B cell (primary cell): ENCODE measurements at regions not wholly inside any gene's neighbourhood (a gene's known extent, or its start where the extent isn't known, plus 50 kb on each side); places are given as distances from the start of the nearest gene placed in this dataset.

Source experiments
- ATAC-seq: fragments of 200-7000 bp; cut with Tn5 transposase; one replicate; pipeline ENCODE4 v1.10.0; 2021; ENCODE audit warnings: low read depth, mild to moderate bottlenecking, moderate number of reproducible peaks, moderate library complexity
- CTCF ChIA-PET: fragments of 350-600 bp; sonication (Branson Sonifier 250); formaldehyde crosslinking; loops from one replicate; lab custom pipeline; 2021; ENCODE audit warnings: antibody characterized with exemption, inconsistent platforms; lab: Charles Lee
- POLR2A ChIA-PET: fragments of 350-600 bp; sonication (Branson Sonifier 250); formaldehyde crosslinking; loops from one replicate; lab custom pipeline; 2021; ENCODE audit warnings: antibody characterized with exemption; lab: Charles Lee
- DNase-seq: peaks from one replicate; pipeline ENCODE4 v3.0.0; 2013
- H2AFZ ChIP-seq: 2 replicates; pipeline ENCODE4 v1.6.1; 2012; ENCODE audit warnings: mild to moderate bottlenecking, low read depth, low read length; ENCODE audit not compliant: insufficient read depth, poor library complexity, severe bottlenecking
- H3K27ac ChIP-seq, 2 donors: 1 replicate in 1 of 2; 2 replicates in 1 of 2; pipeline ENCODE4 v1.5.1; 2012 to 2013; ENCODE audit warnings: low read length in 2 of 2, mild to moderate bottlenecking in 2 of 2, moderate library complexity in 1 of 2
- H3K27me3 ChIP-seq, 4 experiments: fragments of 200-600 bp in 1 of 4; sonication (generic) in 1 of 4; replicated peaks in 1 of 4; 1 replicate in 2 of 4; 2 replicates in 2 of 4; pipeline versions ENCODE4 v1.6.1 to v1.7.0; 2013 to 2016; ENCODE audit warnings: low read length in 3 of 4, mild to moderate bottlenecking in 2 of 4, mixed read lengths in 1 of 4, moderate library complexity in 1 of 4; ENCODE audit not compliant: insufficient read depth in 4 of 4, control insufficient read depth in 3 of 4; ENCODE audit errors: control extremely low read depth in 1 of 4
- H3K36me3 ChIP-seq, 2 experiments: replicated peaks in 1 of 2; 1 replicate in 1 of 2; 2 replicates in 1 of 2; pipeline versions ENCODE4 v1.6.1 to v1.7.1; 2013; ENCODE audit warnings: low read length in 1 of 2; ENCODE audit not compliant: insufficient read depth in 2 of 2, control insufficient read depth in 1 of 2; ENCODE audit errors: control extremely low read depth in 1 of 2, extremely low read depth in 1 of 2
- H3K4me1 ChIP-seq, 2 donors: fragments of 200-600 bp in 1 of 2; sonication (generic) in 1 of 2; 1 replicate in 1 of 2; 2 replicates in 1 of 2; pipeline versions ENCODE4 v1.5.1 to v1.6.1; 2013 to 2017; ENCODE audit warnings: low read length in 2 of 2; ENCODE audit not compliant: control insufficient read depth in 2 of 2, insufficient read depth in 2 of 2
- H3K4me2 ChIP-seq: replicated peaks from 2 replicates; pipeline ENCODE3; 2012; ENCODE audit warnings: mild to moderate bottlenecking, low read depth, low read length; ENCODE audit not compliant: poor library complexity, severe bottlenecking
- H3K4me3 ChIP-seq, 5 experiments: fragments of 200-600 bp in 1 of 5; sonication (generic) in 1 of 5; 1 replicate in 3 of 5; 2 replicates in 2 of 5; pipeline versions ENCODE4 v1.5.1 to v1.7.0; 2011 to 2016; ENCODE audit warnings: low read length in 4 of 5, mild to moderate bottlenecking in 4 of 5, low read depth in 2 of 5, control low read depth in 1 of 5, moderate library complexity in 1 of 5; ENCODE audit not compliant: insufficient read depth in 1 of 5; ENCODE audit errors: control extremely low read depth in 1 of 5, extremely low read depth in 1 of 5
- H3K79me2 ChIP-seq: fragments of 200-600 bp; sonication (generic); one replicate; pipeline ENCODE4 v1.6.0; 2016; ENCODE audit warnings: low read length; ENCODE audit not compliant: control insufficient read depth, insufficient read depth
- H3K9ac ChIP-seq: fragments of 200-600 bp; sonication (generic); 2 replicates; pipeline ENCODE4 v1.6.1; 2017; ENCODE audit warnings: mild to moderate bottlenecking, low read length, moderate library complexity
- H3K9me3 ChIP-seq, 3 donors: one replicate each; pipeline versions ENCODE4 v1.6.1 to v1.7.1; 2013; ENCODE audit warnings: low read length in 2 of 3; ENCODE audit not compliant: control insufficient read depth in 2 of 3, insufficient read depth in 1 of 3; ENCODE audit errors: control extremely low read depth in 1 of 3
- H4K20me1 ChIP-seq: 2 replicates; pipeline ENCODE4 v1.6.0; 2012; ENCODE audit warnings: mild to moderate bottlenecking, low read length; ENCODE audit not compliant: insufficient read depth, control insufficient read depth, poor library complexity, severe bottlenecking
- H3K27ac Mint-ChIP-seq: one replicate; pipeline ENCODE4 v1.8.0; 2021; ENCODE audit warnings: mixed read lengths
- H3K27me3 Mint-ChIP-seq: one replicate; pipeline ENCODE4 v1.8.0; 2021; ENCODE audit warnings: mixed read lengths
- H3K4me1 Mint-ChIP-seq: one replicate; pipeline ENCODE4 v1.8.0; 2021; ENCODE audit warnings: mixed read lengths
- H3K4me3 Mint-ChIP-seq: one replicate; pipeline ENCODE4 v1.8.0; 2021; ENCODE audit warnings: mixed read lengths
- H3K9me3 Mint-ChIP-seq: one replicate; pipeline ENCODE4 v1.8.0; 2022; ENCODE audit warnings: mixed read lengths; ENCODE audit not compliant: insufficient read depth
- EZH2 ChIP-seq: IDR thresholded peaks from 2 replicates; pipeline ENCODE4 v1.6.1; 2012; ENCODE audit warnings: borderline replicate concordance, low read depth, mild to moderate bottlenecking, moderate library complexity, low read length; ENCODE audit not compliant: insufficient read depth, poor library complexity, severe bottlenecking
- WGBS: methylation state at CpG from one replicate; pipeline ENCODE4 v1.1.5; 2013; ENCODE audit warnings: missing lambda C conversion rate; ENCODE audit not compliant: insufficient coverage; 5-methylcytosine and 5-hydroxymethylcytosine counted together
- intact Hi-C: fragments of 100-400 bp; cut with micrococcal nuclease; formaldehyde crosslinking; loops from one replicate; pipeline ENCODE4 v1.10.0; 2022
- TF ChIP-seq, protein P1 (sequence below): fragments of 200-600 bp; IDR thresholded peaks from one replicate; pipeline ENCODE4 v1.8.0; 2022; ENCODE audit warnings: antibody characterized with exemption, mild to moderate bottlenecking

DNA sequence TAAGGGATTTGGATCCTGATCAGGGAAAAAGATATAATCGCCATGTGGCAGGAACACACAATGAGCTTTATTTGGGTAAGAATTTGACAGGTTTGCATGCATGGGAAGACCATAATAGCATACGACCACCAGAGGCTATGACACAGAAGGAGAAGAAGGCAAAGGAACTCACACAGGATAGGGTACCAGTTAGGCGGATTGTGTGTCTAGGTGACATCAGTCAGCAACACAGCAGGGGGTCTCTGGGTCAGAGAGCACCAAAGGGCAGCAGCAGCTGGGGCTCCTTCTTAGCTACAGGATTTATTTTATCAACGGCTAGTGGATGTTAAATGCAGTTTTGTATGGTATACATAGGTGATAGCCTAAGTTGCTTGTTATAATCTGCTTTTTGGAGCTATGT lies 551.3 kb downstream of the KCNT2 start:
- H3K27me3 ChIP-seq: no peaks in the 10 kb centered on the region
- H2AFZ ChIP-seq: no peak overlapping the region
- no peak overlapping the region for H3K27ac ChIP-seq
- ATAC-seq (no peak), DNase-seq (no peak)
- Mint-ChIP-seq H3K27ac (no peak overlapping the region), H3K9me3 (no peaks in the 10 kb centered on the region), H3K27me3 (no peaks in the 10 kb centered on the region), H3K4me3 (no peak overlapping the region), H3K4me1 (no peaks in the 10 kb centered on the region)
- ChIA-PET CTCF (no interaction called here), POLR2A (no interaction called here)
- no peak overlapping the region for H3K4me3 ChIP-seq
- H4K20me1 ChIP-seq: no peaks in the 10 kb centered on the region
- H3K9ac ChIP-seq: no peak overlapping the region
- no peaks in the 10 kb centered on the region for H3K36me3 ChIP-seq
- intact Hi-C loops: no loop called here
- H3K9me3 ChIP-seq: no peaks in the 10 kb centered on the region
- no peak for TF ChIP-seq EZH2
- TF ChIP-seq, protein P1, sequence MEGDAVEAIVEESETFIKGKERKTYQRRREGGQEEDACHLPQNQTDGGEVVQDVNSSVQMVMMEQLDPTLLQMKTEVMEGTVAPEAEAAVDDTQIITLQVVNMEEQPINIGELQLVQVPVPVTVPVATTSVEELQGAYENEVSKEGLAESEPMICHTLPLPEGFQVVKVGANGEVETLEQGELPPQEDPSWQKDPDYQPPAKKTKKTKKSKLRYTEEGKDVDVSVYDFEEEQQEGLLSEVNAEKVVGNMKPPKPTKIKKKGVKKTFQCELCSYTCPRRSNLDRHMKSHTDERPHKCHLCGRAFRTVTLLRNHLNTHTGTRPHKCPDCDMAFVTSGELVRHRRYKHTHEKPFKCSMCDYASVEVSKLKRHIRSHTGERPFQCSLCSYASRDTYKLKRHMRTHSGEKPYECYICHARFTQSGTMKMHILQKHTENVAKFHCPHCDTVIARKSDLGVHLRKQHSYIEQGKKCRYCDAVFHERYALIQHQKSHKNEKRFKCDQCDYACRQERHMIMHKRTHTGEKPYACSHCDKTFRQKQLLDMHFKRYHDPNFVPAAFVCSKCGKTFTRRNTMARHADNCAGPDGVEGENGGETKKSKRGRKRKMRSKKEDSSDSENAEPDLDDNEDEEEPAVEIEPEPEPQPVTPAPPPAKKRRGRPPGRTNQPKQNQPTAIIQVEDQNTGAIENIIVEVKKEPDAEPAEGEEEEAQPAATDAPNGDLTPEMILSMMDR: no peak
- H3K79me2 ChIP-seq: no peaks in the 10 kb centered on the region
- H3K4me2 ChIP-seq: no peak overlapping the region
- no peaks in the 10 kb centered on the region for H3K4me1 ChIP-seq
- WGBS: 84% methylated on average over 4 of the region's 4 CpGs

DNA sequence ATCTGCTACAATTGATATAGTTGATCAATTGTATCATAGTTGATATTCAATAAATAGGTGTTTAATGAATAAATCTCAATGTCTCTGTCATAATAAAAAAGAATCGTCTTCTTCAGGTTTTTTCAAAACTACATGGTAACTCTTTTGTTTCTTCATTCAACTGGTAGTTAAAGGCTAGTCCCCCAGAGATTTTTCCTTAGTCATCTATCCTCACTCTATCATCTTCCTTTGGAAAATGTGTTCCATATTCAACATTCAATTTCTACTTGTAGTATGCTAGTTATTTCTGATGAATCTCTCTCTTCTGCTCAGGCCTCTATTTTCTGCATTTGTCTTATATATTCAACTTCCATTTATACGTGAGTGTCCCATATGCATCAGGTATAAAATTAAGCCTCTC lies 558.8 kb downstream of the KCNT2 start:
- H3K4me2 ChIP-seq: no peak overlapping the region
- H3K36me3 ChIP-seq: no peaks in the 10 kb centered on the region
- DNase-seq (no peak), ATAC-seq (no peak)
- intact Hi-C loops: no loop called here
- Mint-ChIP-seq H3K27me3 (no peaks in the 10 kb centered on the region), H3K27ac (no peak overlapping the region), H3K4me1 (no peaks in the 10 kb centered on the region), H3K9me3 (peaks cover 3% of the 10 kb centered on the region), H3K4me3 (no peak overlapping the region)
- WGBS: no CpG with 5 or more reads among the region's 2 CpGs
- POLR2A ChIA-PET: no interaction called here
- no peaks in the 10 kb centered on the region for H4K20me1 ChIP-seq
- H3K27ac ChIP-seq: no peak overlapping the region
- H2AFZ ChIP-seq: no peak overlapping the region
- H3K79me2 ChIP-seq: no peaks in the 10 kb centered on the region
- TF ChIP-seq, protein P1: no peak
- TF ChIP-seq EZH2: no peak
- CTCF ChIA-PET: no interaction called here
- no peaks in the 10 kb centered on the region for H3K27me3 ChIP-seq
- H3K4me1 ChIP-seq: no peaks in the 10 kb centered on the region
- no peak overlapping the region for H3K4me3 ChIP-seq
- H3K9ac ChIP-seq: no peak overlapping the region
- no peaks in the 10 kb centered on the region for H3K9me3 ChIP-seq
